T-helper 17 cell (primary cell): ENCODE measurements at regions not wholly inside any gene's neighbourhood (a gene's known extent, or its start where the extent isn't known, plus 50 kb on each side); places are given as distances from the start of the nearest gene placed in this dataset.

Experiments
- ATAC-seq: fragments of 150-1000 bp; cut with Tn5 transposase; 2 replicates; pipeline ENCODE4 v1.10.0; 2021; ENCODE audit warnings: mild to moderate bottlenecking, moderate library complexity
- DNase-seq, 3 donors: peaks; one replicate each; pipeline versions ENCODE4 v3.0.0 to v3.0.0-alpha.2; 2020 to 2021
- H3K9me3 ChIP-seq: one replicate; pipeline ENCODE4 v1.7.0; 2013; ENCODE audit warnings: low read length, mild to moderate bottlenecking; ENCODE audit not compliant: control insufficient read depth, poor library complexity, severe bottlenecking
- H3K27ac Mint-ChIP-seq: one replicate; pipeline ENCODE4 v1.8.0; 2022; ENCODE audit warnings: mild to moderate bottlenecking, moderate library complexity, mixed read lengths
- H3K27me3 Mint-ChIP-seq: one replicate; pipeline ENCODE4 v1.8.0; 2022; ENCODE audit warnings: mixed read lengths
- H3K36me3 Mint-ChIP-seq: one replicate; pipeline ENCODE4 v1.8.0; 2022; ENCODE audit warnings: low read depth, mixed read lengths
- H3K4me1 Mint-ChIP-seq: one replicate; pipeline ENCODE4 v1.8.0; 2022; ENCODE audit warnings: mild to moderate bottlenecking, mixed read lengths
- H3K4me3 Mint-ChIP-seq: one replicate; pipeline ENCODE4 v1.8.0; 2022; ENCODE audit warnings: mild to moderate bottlenecking, moderate library complexity, mixed read lengths

- H3K36me3 Mint-ChIP-seq: no peaks in the 10 kb centered on the region
These were observed 582.3 kb downstream of the SLC4A3 start for GRCh38 chr2:220209751-220210150.

GRCh38 chr2:220212296-220213080, 585.1 kb downstream of the SLC4A3 start:
- Mint-ChIP-seq H3K36me3 (no peaks in the 10 kb centered on the region), H3K27ac (no peak overlapping the region), H3K4me1 (no peaks in the 10 kb centered on the region), H3K27me3 (no peaks in the 10 kb centered on the region), H3K4me3 (no peak overlapping the region)
- ATAC-seq (no peak), DNase-seq (no peak)
- H3K9me3 ChIP-seq: no peaks in the 10 kb centered on the region

More at GRCh38 chr2:220209751-220210150, 582.3 kb downstream of the SLC4A3 start:
- Mint-ChIP-seq H3K4me3 (no peak overlapping the region), H3K27me3 (no peaks in the 10 kb centered on the region), H3K27ac (no peak overlapping the region), H3K4me1 (no peaks in the 10 kb centered on the region)
- H3K9me3 ChIP-seq: no peaks in the 10 kb centered on the region
- no peak for DNase-seq
- ATAC-seq: no peak

- ATAC-seq: no peak
These were observed 588.4 kb downstream of the SLC4A3 start for GRCh38 chr2:220215785-220216184.

GRCh38 chr2:220219371-220219770, 591.9 kb downstream of the SLC4A3 start:
- Mint-ChIP-seq H3K36me3 (no peaks in the 10 kb centered on the region), H3K4me1 (no peaks in the 10 kb centered on the region), H3K27me3 (no peaks in the 10 kb centered on the region), H3K4me3 (no peak overlapping the region), H3K27ac (no peak overlapping the region)
- DNase-seq (no peak), ATAC-seq (no peak)
- H3K9me3 ChIP-seq: no peaks in the 10 kb centered on the region

More at GRCh38 chr2:220215785-220216184, 588.4 kb downstream of the SLC4A3 start:
- H3K27me3 Mint-ChIP-seq: no peaks in the 10 kb centered on the region
- no peaks in the 10 kb centered on the region for H3K9me3 ChIP-seq
- H3K27ac Mint-ChIP-seq: no peak overlapping the region
- H3K36me3 Mint-ChIP-seq: no peaks in the 10 kb centered on the region
- DNase-seq: no peak
- H3K4me1 Mint-ChIP-seq: no peaks in the 10 kb centered on the region
- H3K4me3 Mint-ChIP-seq: no peak overlapping the region

GRCh38 chr2:220220009-220220408, 592.6 kb downstream of the SLC4A3 start:
- no peak for ATAC-seq

GRCh38 chr2:220221992-220222391, 594.6 kb downstream of the SLC4A3 start:
- Mint-ChIP-seq H3K36me3 (no peaks in the 10 kb centered on the region), H3K27me3 (no peaks in the 10 kb centered on the region), H3K4me3 (no peak overlapping the region), H3K27ac (no peak overlapping the region), H3K4me1 (no peaks in the 10 kb centered on the region)
- no peak for ATAC-seq
- no peak for DNase-seq
- no peaks in the 10 kb centered on the region for H3K9me3 ChIP-seq

More at GRCh38 chr2:220220009-220220408, 592.6 kb downstream of the SLC4A3 start:
- Mint-ChIP-seq H3K27me3 (no peaks in the 10 kb centered on the region), H3K4me1 (no peaks in the 10 kb centered on the region), H3K4me3 (no peak overlapping the region), H3K27ac (no peak overlapping the region), H3K36me3 (no peaks in the 10 kb centered on the region)
- H3K9me3 ChIP-seq: no peaks in the 10 kb centered on the region
- no peak for DNase-seq

GRCh38 chr2:220224691-220225543, 597.5 kb downstream of the SLC4A3 start:
- Mint-ChIP-seq H3K27ac (no peak overlapping the region), H3K4me1 (no peaks in the 10 kb centered on the region)

GRCh38 chr2:220226076-220226475, 598.6 kb downstream of the SLC4A3 start:
- no peaks in the 10 kb centered on the region for H3K4me1 Mint-ChIP-seq
- no peak overlapping the region for H3K4me3 Mint-ChIP-seq
- no peaks in the 10 kb centered on the region for H3K9me3 ChIP-seq
- ATAC-seq (no peak), DNase-seq (no peak)
- no peaks in the 10 kb centered on the region for H3K27me3 Mint-ChIP-seq
- no peaks in the 10 kb centered on the region for H3K36me3 Mint-ChIP-seq
- H3K27ac Mint-ChIP-seq: no peak overlapping the region

More at GRCh38 chr2:220224691-220225543, 597.5 kb downstream of the SLC4A3 start:
- no peak for DNase-seq
- no peaks in the 10 kb centered on the region for H3K9me3 ChIP-seq
- ATAC-seq: no peak
- Mint-ChIP-seq H3K4me3 (no peak overlapping the region), H3K27me3 (no peaks in the 10 kb centered on the region), H3K36me3 (no peaks in the 10 kb centered on the region)

- no peak overlapping the region for H3K27ac Mint-ChIP-seq
- no peaks in the 10 kb centered on the region for H3K36me3 Mint-ChIP-seq
- DNase-seq: no peak
- H3K27me3 Mint-ChIP-seq: no peaks in the 10 kb centered on the region
- H3K9me3 ChIP-seq: no peaks in the 10 kb centered on the region
- H3K4me1 Mint-ChIP-seq: no peaks in the 10 kb centered on the region
- no peak for ATAC-seq
- no peak overlapping the region for H3K4me3 Mint-ChIP-seq
These were observed 599.1 kb downstream of the SLC4A3 start for GRCh38 chr2:220226546-220226945.

GRCh38 chr2:220227266-220227920, 600.0 kb downstream of the SLC4A3 start:
- Mint-ChIP-seq H3K27ac (no peak overlapping the region), H3K27me3 (no peaks in the 10 kb centered on the region), H3K36me3 (no peaks in the 10 kb centered on the region), H3K4me1 (no peaks in the 10 kb centered on the region), H3K4me3 (no peak overlapping the region)
- no peaks in the 10 kb centered on the region for H3K9me3 ChIP-seq
- no peak for ATAC-seq
- no peak for DNase-seq

- no peaks in the 10 kb centered on the region for H3K4me1 Mint-ChIP-seq
- no peaks in the 10 kb centered on the region for H3K36me3 Mint-ChIP-seq
- no peak overlapping the region for H3K27ac Mint-ChIP-seq
- DNase-seq (no peak), ATAC-seq (no peak)
- H3K9me3 ChIP-seq: no peaks in the 10 kb centered on the region
- no peaks in the 10 kb centered on the region for H3K27me3 Mint-ChIP-seq
- H3K4me3 Mint-ChIP-seq: no peak overlapping the region
These were observed 601.0 kb downstream of the SLC4A3 start for GRCh38 chr2:220228310-220229006.

GRCh38 chr2:220240641-220241040, 613.2 kb downstream of the SLC4A3 start:
- no peaks in the 10 kb centered on the region for H3K9me3 ChIP-seq
- Mint-ChIP-seq H3K36me3 (no peaks in the 10 kb centered on the region), H3K4me1 (no peaks in the 10 kb centered on the region), H3K4me3 (no peak overlapping the region), H3K27me3 (no peaks in the 10 kb centered on the region), H3K27ac (no peak overlapping the region)
- ATAC-seq (no peak), DNase-seq (no peak)

GRCh38 chr2:220241423-220241822, 614.0 kb downstream of the SLC4A3 start:
- Mint-ChIP-seq H3K27me3 (no peaks in the 10 kb centered on the region), H3K27ac (no peak overlapping the region), H3K36me3 (no peaks in the 10 kb centered on the region), H3K4me1 (no peaks in the 10 kb centered on the region), H3K4me3 (no peak overlapping the region)
- DNase-seq: no peak
- no peak for ATAC-seq
- no peaks in the 10 kb centered on the region for H3K9me3 ChIP-seq
